Lung microvascular endothelial cell (primary cell): ENCODE measurements at regions not wholly inside any gene's neighbourhood (a gene's known extent, or its start where the extent isn't known, plus 50 kb on each side); places are given as distances from the start of the nearest gene placed in this dataset.

Source experiments
- DNase-seq, 2 donors: peaks; one replicate each; pipeline versions ENCODE4 v3.0.0 to v3.0.0-alpha.2; 2010; ENCODE audit warnings: low read depth in 2 of 2

GRCh38 chr21:37967036-37967435 is 50.8 kb upstream of the KCNJ6 start:
- DNase-seq: no peak

GRCh38 chr21:37968744-37969143 is 52.5 kb upstream of the KCNJ6 start:
- DNase-seq: no peak

- no peak for DNase-seq
These were observed 54.3 kb upstream of the KCNJ6 start for GRCh38 chr21:37970548-37970947.

GRCh38 chr21:37971390-37971950 is 55.2 kb upstream of the KCNJ6 start:
- no peak for DNase-seq

- no peak for DNase-seq
These were observed 57.8 kb upstream of the KCNJ6 start for GRCh38 chr21:37974081-37974480.

GRCh38 chr21:37982496-37983318 is 66.5 kb upstream of the KCNJ6 start:
- DNase-seq: no peak

- peak in 1 of 2 donors; percentile 2 for DNase-seq
These were observed 67.3 kb upstream of the KCNJ6 start for GRCh38 chr21:37983336-37984095.

GRCh38 chr21:37984416-37984815 is 68.2 kb upstream of the KCNJ6 start:
- DNase-seq: no peak

- DNase-seq: no peak
These were observed 69.7 kb upstream of the KCNJ6 start for GRCh38 chr21:37986000-37986399.

- no peak for DNase-seq
These were observed 70.6 kb upstream of the KCNJ6 start for GRCh38 chr21:37986751-37987399.

- DNase-seq: no peak
These were observed 71.4 kb upstream of the KCNJ6 start for GRCh38 chr21:37987668-37988067.

- DNase-seq: no peak
These were observed 76.8 kb upstream of the KCNJ6 start for GRCh38 chr21:37993071-37993470.

- no peak for DNase-seq
These were observed 78.0 kb upstream of the KCNJ6 start for GRCh38 chr21:37994211-37994610.

- DNase-seq: no peak
These were observed 96.4 kb upstream of the KCNJ6 start for GRCh38 chr21:38012672-38013071.

- no peak for DNase-seq
These were observed 97.5 kb upstream of the KCNJ6 start for GRCh38 chr21:38013741-38014140.

- DNase-seq: no peak
These were observed 98.0 kb upstream of the KCNJ6 start for GRCh38 chr21:38014298-38014697.

GRCh38 chr21:38027901-38028498 is 111.7 kb upstream of the KCNJ6 start:
- DNase-seq: peak in 1 of 2 donors; percentile 56

- DNase-seq: no peak
These were observed 116.0 kb upstream of the KCNJ6 start for GRCh38 chr21:38032082-38032801.

- no peak for DNase-seq
These were observed 119.8 kb upstream of the KCNJ6 start for GRCh38 chr21:38036016-38036415.

- peak in 1 of 2 donors; percentile 83 for DNase-seq
These were observed 121.2 kb upstream of the KCNJ6 start for GRCh38 chr21:38037416-38037815.

- DNase-seq: no peak
These were observed 123.1 kb upstream of the KCNJ6 start for GRCh38 chr21:38039369-38039768.
